Ovary (tissue), 3 donors: ENCODE measurements at regions not wholly inside any gene's neighbourhood (a gene's known extent, or its start where the extent isn't known, plus 50 kb on each side); places are given as distances from the start of the nearest gene placed in this dataset.

Experiments
- POLR2A ChIP-seq: fragments of 450-650 bp; IDR thresholded peaks from one replicate; pipeline ENCODE4 v1.6.1; 2017; ENCODE audit warnings: antibody characterized with exemption, mild to moderate bottlenecking, moderate library complexity
- TF ChIP-seq, protein P1 (sequence below), 3 donors: fragments of 450-650 bp in 2 of 3; fragments of 200-600 bp in 1 of 3; IDR thresholded peaks; one replicate each; pipeline versions ENCODE4 v1.5.1 to v1.8.0; 2016 to 2022; ENCODE audit warnings: antibody characterized with exemption in 3 of 3, mild to moderate bottlenecking in 1 of 3
- donor health status: DM: no; HTN: no; CAD: no.

GRCh38 chr5:91245074-91245452 is 138.1 kb downstream of the ARRDC3 start:
- TF ChIP-seq, protein P1, sequence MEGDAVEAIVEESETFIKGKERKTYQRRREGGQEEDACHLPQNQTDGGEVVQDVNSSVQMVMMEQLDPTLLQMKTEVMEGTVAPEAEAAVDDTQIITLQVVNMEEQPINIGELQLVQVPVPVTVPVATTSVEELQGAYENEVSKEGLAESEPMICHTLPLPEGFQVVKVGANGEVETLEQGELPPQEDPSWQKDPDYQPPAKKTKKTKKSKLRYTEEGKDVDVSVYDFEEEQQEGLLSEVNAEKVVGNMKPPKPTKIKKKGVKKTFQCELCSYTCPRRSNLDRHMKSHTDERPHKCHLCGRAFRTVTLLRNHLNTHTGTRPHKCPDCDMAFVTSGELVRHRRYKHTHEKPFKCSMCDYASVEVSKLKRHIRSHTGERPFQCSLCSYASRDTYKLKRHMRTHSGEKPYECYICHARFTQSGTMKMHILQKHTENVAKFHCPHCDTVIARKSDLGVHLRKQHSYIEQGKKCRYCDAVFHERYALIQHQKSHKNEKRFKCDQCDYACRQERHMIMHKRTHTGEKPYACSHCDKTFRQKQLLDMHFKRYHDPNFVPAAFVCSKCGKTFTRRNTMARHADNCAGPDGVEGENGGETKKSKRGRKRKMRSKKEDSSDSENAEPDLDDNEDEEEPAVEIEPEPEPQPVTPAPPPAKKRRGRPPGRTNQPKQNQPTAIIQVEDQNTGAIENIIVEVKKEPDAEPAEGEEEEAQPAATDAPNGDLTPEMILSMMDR (IDR thresholded peaks at IDR 0.05) = no peak
- no peak for TF ChIP-seq POLR2A
